GM19467 (cell line): ENCODE measurements at regions not wholly inside any gene's neighbourhood (a gene's known extent, or its start where the extent isn't known, plus 50 kb on each side); places are given as distances from the start of the nearest gene placed in this dataset.
"Not testable (repeated sequence)": the region's sequence is repeated elsewhere in the genome, so short reads cannot be mapped to it uniquely, and the experiment has no call there.

Experiments
- ATAC-seq: cut with Tn5 transposase; IDR thresholded peaks from one replicate; pipeline ENCODE4 v1.9.1; 2021; ENCODE audit warnings: mild to moderate bottlenecking, moderate library complexity; ENCODE audit not compliant: unreplicated experiment

DNA sequence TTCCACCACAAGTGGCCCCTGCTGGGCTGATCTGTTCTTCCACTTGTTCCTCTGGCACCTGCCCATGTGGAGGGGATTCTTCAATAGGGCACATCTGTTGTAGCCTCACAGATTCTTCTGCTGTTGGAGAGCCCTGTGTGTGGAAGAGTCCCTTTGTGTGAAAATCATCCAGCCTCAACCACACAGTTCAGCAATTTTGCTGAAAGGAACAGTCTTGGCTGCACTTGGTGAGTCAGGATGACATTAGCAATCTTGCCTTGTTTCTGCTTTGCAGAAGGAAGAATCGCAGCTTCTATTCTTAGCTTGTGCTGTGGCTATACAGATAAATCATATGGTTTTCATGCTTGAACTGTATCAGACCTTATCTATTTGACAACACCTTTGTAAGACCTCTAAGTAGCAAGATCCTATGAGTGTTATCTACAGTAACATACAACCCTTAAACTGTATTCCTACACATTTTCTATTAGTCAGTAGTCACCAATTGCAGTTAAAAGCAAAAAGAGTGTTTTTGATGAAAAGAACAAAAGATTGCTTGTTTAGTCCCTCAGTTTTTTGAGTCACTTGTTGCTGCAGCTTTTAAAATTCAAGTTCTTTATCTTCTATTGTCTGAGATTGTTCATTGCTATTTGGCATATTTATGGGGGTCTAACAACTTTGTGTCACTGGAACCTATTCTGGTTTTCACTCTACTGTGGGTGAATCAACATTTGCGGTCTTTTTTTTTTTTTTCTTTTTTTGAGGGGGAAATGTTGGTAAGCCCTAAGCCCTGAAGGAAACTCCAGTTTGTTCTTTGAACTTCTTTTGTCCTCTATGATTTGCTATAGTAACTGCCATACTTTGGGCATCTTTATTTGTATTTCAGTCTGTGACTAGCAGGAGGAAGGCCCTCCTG is 231.6 kb downstream of the TFAP2B start:
- ATAC-seq, result no peak

DNA sequence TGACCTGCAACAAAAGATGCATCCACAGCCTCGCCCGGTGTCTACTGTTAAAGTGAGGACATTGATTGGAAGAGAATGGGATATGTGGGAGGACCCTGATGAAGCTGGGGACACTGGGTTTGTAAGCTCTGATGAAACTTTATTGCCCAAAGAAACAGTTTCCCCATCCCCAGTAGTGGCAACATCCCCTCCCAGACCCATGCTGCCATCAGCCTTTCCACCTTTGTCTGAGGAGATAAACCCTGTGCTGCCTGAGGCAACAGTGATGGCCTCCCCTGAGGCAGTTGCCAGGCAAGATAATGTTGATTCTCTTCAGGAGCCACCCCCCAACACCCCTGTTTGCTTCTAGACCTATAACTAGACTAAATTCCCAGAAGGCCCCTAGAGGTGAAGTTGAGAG is 234.0 kb downstream of the TFAP2B start:
- ATAC-seq, result not testable (repeated sequence)

DNA sequence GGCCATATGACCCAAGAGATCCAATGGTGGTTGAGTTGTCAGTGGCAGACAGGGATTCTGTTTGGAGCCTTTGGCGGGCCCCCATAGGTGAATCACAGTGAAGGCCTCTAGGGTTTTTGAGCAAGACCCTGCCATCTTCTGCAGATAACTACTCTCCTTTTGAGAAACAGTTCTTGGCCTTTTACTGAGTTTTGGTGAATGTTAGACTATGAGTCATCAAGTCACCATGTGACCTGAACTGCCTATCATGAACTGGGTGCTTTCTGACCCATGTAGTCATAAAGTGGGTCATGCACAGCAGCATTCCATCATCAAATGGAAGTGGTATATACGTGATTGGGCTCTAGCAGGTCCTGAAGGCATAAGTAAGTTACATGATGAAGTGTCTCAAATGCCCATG is 236.6 kb downstream of the TFAP2B start:
- not testable (repeated sequence) for ATAC-seq

DNA sequence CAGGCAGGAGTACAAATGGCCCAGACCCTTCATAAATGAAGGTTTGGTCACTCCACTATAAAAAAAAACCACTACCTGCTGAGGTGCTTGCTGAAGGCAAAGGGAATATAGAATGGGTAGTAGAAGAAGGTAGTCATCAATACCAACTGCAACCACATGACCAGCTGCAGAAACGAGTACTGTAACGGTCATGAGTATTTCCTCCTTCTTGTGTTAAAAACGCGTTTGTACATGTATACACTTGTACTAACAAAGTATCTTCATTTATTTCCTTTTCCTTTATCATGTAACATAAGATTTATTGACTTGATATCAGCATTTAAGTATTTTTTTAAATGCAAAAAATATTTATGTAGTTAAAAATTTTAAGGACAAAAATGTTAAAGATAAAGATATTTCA is 238.6 kb downstream of the TFAP2B start:
- ATAC-seq, result no peak

DNA sequence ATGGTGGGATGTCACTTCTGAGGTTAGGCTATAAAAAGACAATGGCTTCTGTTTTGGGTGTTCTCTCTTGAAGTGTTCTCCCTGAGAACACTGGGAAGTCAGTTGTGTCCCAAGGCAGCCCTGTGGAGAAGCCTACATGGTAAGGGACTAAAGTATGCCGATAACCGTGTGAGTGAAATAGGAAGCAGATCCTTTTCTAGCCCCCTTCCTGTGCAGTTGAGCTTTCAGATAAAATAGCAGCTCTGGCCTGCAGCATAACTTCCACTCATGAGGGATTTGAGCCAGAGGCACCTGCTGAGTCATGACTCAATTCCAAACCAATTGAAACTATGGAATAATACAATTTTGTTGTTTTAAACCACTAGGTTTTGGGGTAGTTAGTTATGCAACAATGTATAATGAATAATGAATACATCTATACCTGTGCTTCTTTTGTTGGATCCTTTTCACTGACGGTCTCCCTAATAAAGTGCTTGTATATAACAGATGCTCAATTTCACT is 241.6 kb downstream of the TFAP2B start:
- no peak for ATAC-seq

DNA sequence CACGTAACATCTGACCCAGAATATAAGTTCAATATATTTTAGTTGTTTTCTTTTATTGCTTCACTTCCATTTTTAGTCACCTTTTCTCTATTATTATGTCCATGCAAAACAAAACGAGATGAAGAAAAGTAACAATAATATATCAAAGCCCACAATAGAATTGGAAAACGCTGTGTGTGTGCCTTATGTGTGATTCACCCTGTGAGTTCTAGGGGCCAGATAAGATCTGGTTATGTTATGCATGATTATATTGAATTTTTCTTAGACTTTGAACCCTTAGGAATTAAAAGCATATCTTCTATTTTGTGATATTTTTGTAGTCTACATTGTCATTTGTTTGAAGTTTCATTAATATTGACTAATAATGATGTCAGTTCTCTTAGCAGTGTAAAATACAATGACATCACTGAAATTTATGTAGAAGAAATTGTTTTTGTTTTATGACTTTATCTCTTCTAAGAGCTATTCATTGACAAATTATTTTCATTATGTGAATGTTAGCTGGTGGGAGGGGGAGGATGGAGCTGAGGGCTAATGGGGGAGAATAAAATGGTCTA is 243.6 kb downstream of the TFAP2B start:
- ATAC-seq, result no peak

DNA sequence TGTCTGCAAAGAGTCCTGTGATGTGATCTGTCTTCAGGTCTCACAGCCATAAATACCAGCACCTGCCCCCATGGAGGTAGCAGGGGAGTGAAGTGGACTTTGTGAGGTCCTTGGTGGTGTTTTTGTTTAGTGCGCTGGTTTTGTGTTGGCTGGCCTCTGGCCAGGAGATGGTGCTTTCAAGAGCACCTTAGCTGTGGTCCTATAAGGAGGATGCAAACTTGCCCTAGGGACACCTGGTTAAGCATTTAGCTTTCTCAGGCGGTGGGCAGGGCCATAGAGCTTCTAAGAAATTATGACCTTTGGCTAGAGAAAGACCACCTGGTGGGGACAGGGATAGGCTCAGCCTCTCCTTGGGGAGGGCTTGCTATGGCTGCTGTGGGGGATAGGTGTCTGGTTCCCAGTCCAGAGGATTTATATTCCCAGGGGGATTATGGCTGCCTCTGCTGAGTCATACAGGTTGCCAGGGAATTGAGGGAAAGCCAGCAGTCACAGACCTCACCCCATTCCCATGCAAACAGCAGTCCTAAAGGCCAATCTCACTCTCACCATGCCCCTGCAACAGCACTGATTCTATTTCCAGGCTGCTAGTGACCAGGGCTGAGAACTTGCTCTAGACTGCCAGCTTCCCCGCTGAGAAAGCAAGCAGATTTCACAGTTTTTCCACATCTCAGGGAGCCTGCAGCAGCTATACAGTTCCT is 259.3 kb downstream of the TFAP2B start:
- no peak for ATAC-seq

DNA sequence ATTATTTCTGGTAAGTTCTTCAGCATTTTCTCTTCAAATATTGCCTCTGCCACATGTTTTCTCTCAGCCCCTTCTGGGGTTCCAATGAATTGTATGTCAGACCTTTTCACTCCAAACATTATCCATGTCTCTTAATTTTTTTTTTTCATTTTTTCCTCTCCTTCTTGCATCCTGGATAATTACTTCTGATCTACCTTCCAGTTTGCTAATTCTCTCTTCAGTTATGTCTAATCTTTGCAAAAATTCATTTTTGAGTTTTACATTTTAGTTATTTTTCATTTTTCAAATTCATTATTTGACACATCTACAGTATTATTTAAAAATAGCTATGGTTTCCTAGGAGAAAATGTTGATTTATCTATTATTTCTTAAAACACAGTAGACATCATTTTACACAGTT is 271.7 kb downstream of the TFAP2B start:
- no peak for ATAC-seq

DNA sequence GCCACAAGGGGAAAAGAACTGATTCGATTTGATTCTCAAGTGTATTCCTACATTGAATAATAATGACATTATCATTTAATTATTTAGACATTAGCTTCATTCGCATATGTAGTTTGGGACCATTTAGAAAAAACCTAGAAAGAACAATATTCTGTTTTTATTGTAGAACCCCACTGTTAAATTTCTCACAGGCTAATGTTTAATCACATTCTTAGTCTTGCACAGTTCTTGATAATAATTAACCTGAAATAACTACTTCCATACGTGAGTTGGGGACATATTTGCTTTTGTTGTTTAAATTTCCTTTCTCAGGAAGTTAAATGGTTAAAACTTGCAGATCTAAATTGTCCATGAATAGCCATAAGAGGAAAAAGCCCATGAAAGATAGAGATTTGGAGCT is 275.2 kb downstream of the TFAP2B start:
- no peak for ATAC-seq

DNA sequence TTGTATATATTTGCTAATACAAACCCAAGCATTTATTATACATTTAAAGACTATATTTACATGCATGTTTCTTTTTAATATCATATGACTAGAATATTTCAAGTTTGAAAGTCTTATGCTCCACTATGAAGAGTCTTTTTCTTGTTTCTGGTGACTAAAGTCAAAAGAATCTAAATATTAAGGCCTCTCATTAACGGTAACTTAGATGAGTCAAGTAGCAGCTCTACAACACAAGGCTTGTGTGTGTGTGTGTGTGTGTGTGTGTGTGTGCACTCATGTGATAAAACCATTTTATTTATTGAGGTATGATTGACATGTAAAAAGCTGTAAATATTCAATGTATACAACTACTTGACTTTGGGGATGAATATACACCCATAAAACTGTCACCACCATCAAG is 275.6 kb downstream of the TFAP2B start:
- ATAC-seq, result no peak

DNA sequence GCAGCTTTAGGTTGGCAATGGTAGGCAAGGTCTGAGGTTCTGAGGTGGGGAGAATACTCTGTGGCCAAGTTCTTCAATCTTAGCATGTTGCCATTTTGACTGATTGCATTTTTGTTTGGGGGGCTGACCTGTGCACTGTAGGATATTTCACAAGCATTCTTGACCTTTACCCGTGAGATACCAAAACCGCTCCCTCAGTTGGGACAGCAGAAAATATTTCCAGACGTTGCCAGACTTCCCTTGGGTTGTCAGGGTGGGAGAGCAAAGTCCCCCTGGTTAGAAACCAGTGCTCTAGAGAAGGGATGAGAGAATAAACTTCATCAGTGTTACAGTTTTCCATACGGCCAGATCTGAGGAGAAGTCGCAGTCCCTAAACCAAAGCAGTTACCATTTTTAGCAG is 279.6 kb downstream of the TFAP2B start:
- no peak for ATAC-seq

DNA sequence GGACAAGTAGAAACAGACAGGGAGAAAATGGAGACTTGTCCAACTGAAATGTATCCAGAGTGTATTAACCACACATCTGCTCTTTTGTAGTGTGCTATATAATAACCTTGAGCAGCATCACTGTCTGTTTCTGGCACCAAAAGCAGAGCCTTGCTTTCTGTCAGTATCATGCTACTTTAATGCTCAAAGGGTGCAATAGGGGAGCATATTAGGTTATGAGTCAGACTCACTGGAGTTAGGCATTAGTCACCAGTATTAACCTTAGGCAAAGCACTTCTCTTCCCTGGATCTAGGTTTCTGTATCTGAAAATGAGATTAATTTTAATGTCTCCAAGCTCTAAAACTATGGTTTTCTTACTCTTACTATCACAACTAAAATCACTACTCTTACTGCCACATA is 280.1 kb downstream of the TFAP2B start:
- ATAC-seq, result no peak

DNA sequence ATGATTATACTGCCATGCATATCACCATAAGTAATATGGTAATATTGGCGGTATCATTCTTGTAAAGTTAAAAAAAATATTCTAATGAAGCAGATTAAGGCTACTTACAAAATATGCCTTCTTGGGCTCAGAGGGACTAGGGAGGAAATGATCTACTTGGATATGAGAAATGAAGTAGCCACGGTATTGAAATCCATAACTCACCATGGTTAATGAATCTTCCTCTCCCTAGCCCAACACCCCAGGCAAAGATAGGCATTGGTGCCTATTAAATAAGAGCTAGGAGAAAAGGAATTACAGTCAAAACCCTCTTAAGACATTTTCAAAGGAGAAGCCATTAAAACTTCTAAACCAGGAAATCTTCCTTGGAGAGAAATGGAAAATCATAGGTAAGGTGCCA is 280.5 kb downstream of the TFAP2B start:
- no peak for ATAC-seq

DNA sequence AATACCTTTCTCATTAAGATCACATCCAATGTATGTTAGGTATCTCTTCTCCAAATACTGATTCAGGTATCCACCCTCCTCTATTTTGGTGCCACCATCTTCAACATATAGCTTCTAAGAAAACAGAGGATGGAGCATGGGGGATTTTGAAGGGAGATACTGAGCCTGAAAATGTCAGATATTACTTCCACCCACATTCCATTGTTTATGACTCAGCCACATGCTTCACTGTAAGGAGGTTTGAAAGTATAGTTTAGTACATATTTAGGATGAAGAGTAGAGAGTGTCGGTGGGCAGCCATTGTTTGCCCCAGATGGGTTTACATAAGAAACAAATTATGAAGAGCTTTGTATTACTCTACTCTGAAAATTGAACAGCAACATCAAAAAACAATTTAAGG is 286.7 kb downstream of the TFAP2B start:
- ATAC-seq, result no peak

DNA sequence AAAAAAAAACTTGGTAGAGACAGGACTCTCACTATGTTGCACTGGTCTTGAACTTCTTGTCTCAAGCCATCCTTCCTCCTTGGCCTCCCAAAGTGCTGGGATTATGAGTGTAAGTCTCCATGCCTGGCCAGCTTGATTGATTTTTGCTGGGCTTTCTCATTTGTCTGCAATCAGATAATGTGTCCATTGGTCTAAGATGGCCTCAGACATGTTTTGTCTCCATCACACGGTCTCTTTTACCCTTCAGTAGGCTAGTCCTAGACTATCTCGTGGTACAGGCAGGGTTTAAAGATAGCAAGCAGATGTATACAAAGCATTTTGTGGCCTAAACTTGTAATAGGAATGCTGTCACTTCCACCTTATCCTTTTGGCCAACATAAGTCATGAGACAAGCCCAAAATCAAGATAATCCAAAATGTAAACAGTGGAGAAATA is 289.1 kb downstream of the TFAP2B start:
- ATAC-seq, result no peak

DNA sequence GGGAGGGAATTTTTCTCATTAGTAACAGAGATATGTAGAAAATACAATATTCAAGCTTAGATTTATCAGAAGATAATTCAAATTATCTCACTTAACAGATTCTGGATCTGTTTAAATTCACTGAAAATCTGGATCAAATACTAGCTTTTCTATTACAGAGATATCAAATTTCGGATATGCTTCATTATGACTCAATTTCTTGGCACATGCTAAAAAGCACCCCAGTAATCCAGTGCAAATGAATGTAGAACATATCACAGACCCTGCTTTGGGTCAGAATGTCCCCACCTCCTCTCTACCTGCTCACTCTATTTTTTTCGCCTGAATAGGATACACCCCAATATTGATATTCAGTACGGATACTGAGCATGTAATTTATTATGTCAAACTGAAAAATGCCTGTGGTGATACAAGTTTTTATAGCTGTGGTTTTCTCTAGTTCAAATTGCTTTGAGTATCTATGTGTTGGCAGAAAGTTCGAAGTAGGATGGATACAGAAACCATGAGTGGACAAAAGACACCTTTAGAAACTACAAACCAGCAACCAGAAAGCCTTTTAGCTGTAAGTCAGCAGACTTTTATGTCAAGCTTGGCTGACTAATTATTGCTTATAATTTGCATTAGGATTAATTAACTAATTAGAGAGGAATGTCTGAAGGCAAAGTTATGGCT is 290.0 kb downstream of the TFAP2B start:
- ATAC-seq, result no peak

DNA sequence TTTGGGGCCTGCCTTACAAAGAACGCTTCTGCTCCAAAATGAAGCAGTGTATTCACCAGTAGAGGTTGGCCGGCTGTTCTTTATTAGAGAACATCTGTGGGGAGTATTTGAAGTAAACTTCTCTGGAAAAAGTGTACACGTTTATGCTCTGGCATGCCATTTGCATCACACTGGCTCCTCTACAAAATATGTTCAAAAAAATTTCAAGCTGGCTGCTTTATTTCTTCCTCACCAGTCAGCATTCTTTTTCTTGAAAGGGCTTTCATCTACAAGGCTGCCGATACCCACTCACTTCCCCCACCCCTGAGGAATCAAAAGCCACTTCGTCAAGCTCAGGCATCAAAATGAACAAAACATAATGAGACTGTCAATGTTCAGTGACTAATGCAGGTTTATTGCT is 294.1 kb downstream of the TFAP2B start:
- no peak for ATAC-seq

DNA sequence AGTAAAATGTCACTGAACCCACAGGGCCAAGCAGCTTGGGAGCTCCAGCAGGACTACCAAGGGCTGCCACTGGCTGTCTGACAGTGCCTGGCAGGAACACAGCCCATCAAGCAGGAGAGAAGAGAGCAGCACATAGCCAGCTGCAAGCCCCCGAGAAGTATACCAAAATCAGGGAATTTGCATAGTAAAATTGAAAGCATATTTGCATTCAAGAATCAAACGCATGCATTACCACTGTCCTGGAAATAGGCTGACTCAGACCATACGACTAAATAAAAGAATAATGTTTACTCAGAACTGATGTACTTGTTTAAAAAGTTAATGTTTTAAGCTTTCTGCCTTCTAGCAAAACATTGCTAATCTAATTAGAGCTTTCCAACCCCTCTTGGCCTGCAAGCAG is 298.1 kb downstream of the TFAP2B start:
- ATAC-seq, result no peak

DNA sequence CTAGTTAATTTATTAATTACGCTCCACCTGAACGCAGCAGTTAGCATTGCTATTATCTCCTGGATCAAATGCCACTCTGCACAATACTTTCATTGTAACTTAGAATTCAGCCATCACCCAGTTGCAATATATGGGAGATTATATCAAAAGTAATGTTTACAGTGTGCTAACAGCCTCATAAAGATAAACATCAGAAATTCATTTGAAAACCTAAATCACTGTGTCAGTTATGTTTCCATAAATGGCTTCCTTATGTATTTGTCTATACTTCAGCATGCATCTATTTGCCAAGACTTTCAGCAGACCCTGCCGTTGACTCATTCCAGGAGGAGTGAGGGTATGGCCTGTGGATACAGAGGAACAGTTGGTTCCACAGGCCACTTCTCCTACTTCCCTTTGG is 300.1 kb downstream of the TFAP2B start:
- ATAC-seq, result no peak

DNA sequence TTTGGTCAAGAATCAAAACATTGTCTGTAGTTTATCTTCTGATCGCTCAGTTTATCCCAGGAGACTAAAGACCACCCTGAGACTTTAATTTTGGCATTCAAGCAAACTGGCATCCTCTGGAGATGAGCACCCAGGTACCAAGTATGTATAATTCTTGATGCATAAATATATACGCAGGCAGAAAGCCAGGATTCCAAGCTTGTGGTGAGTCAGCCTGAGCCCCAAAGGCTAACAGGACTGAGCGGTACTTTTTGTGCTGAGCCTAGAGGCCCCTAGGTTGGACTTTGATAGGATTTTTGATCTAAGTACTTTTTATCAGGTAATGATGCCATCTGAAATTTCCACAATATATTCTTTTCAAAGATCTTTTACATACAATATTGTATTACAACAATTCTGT is 301.3 kb downstream of the TFAP2B start:
- no peak for ATAC-seq

DNA sequence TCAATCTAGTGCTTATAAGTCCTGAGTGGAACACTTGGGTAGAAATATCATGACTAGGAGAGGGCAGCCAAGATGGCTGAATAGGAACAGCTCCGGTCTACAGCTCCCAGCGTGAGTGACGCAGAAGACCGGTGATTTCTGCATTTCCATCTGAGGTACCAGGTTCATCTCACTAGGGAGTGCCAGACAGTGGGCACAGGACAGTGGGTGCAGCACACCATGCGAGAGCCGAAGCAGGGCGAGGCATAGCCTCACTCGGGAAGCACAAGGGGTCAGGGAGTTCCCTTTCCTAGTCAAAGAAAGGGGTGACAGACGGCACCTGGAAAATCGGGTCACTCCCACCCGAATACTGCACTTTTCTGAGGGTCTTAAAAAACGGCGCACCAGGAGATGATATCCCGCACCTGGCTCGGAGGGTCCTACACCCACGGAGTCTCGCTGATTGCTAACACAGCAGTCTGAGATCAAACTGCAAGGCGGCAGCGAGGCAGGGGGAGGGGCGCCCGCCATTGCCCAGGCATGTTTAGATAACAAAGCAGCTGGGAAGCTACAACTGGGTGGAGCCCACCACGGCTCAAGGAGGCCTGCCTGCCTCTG is 302.8 kb downstream of the TFAP2B start:
- not testable (repeated sequence) for ATAC-seq
